GM23248 (cell line): ENCODE measurements at regions not wholly inside any gene's neighbourhood (a gene's known extent, or its start where the extent isn't known, plus 50 kb on each side); places are given as distances from the start of the nearest gene placed in this dataset.

ENCODE experiments used
- EZH2 ChIP-seq: fragments of 200-600 bp; sonication (generic); IDR thresholded peaks from 2 replicates; pipeline ENCODE4 v1.6.1; 2018; ENCODE audit warnings: antibody characterized with exemption, mild to moderate bottlenecking; ENCODE audit not compliant: insufficient read depth, poor library complexity, severe bottlenecking
- EZH2phosphoT487 ChIP-seq: fragments of 200-600 bp; sonication (generic); IDR thresholded peaks from 2 replicates; pipeline ENCODE4 v1.6.1; 2018; ENCODE audit warnings: antibody characterized with exemption, moderate library complexity, mild to moderate bottlenecking, low read depth; ENCODE audit not compliant: insufficient read depth

DNA sequence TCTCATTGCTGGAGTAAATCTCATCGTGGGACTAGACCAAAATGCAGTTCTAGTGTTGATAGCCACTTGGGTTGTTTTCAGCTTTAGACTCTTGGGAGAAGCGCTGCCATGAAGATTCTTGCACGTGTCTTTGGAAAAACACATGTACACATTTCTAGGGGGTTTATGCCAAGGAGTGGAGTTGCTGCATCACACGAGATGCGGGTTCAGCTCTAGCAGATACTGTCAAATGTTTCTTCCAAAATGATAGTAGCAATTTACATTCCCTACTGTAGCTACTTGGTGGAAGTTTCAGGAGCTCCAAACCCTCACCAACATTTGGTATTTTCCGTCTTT is 52.3 kb upstream of the CPLX2 start:
- TF ChIP-seq EZH2 (no peak), EZH2phosphoT487 (no peak)
